ENCODE measurements at regions not wholly inside any gene's neighbourhood (a gene's known extent, or its start where the extent isn't known, plus 50 kb on each side); places are given as distances from the start of the nearest gene placed in this dataset.

- Histone ChIP-seq H3K4me1 (no peaks in the 10 kb centered on the region), H3K9me3 (no peaks in the 10 kb centered on the region), H3K27me3 (no peaks in the 10 kb centered on the region), H3K36me3 (replicated peaks in 1 of 2; ENCODE audit: insufficient read depth in 1 of 2, low read depth in 2 of 2) (no peaks in the 10 kb centered on the region), H3K4me3 (no peak overlapping the region), H3K27ac (no peak overlapping the region)
- WGBS, 2 donors, result 80 to 91% methylated on average over 2 of the region's 2 CpGs
- ATAC-seq (no peak), DNase-seq (no peak)
- intact Hi-C loops (cut with DNase I), result no loop called here
- no peak for TF ChIP-seq POLR2A (IDR thresholded peaks at IDR 0.05)
- no peak for TF ChIP-seq CTCF (IDR thresholded peaks at IDR 0.05)
Observed at GRCh38 chr3:63745757-63746156, 73.3 kb upstream of the C3orf49 start.

- DNase-seq (no peak), ATAC-seq (no peak)
- H3K36me3 ChIP-seq (replicated peaks in 1 of 2; ENCODE audit: insufficient read depth in 1 of 2, low read depth in 2 of 2), result no peaks in the 10 kb centered on the region
- H3K27ac ChIP-seq, result no peak overlapping the region
- no peaks in the 10 kb centered on the region for H3K27me3 ChIP-seq
- no peaks in the 10 kb centered on the region for H3K4me1 ChIP-seq
- TF ChIP-seq CTCF (IDR thresholded peaks at IDR 0.05), result no peak
- TF ChIP-seq POLR2A (IDR thresholded peaks at IDR 0.05), result no peak
- no peaks in the 10 kb centered on the region for H3K9me3 ChIP-seq
- intact Hi-C loops (cut with DNase I), result no loop called here
- H3K4me3 ChIP-seq, result no peak overlapping the region
Observed at GRCh38 chr3:63746211-63746610, 72.9 kb upstream of the C3orf49 start.

- ATAC-seq, result no peak
- Histone ChIP-seq H3K4me3 (no peak overlapping the region), H3K36me3 (replicated peaks in 1 of 2; ENCODE audit: insufficient read depth in 1 of 2, low read depth in 2 of 2) (no peaks in the 10 kb centered on the region), H3K4me1 (no peaks in the 10 kb centered on the region), H3K9me3 (no peaks in the 10 kb centered on the region), H3K27me3 (no peaks in the 10 kb centered on the region), H3K27ac (no peak overlapping the region)
- TF ChIP-seq POLR2A (IDR thresholded peaks at IDR 0.05) (no peak), CTCF (IDR thresholded peaks at IDR 0.05) (no peak)
- no peak for DNase-seq
- intact Hi-C loops (cut with DNase I), result no loop called here
Observed at GRCh38 chr3:63751459-63751858, 67.6 kb upstream of the C3orf49 start.

GRCh38 chr3:63753567-63753966 lies 65.5 kb upstream of the C3orf49 start:
- 27 to 48% methylated on average over 4 of the region's 4 CpGs for WGBS, 2 donors
- H3K9me3 ChIP-seq, result no peaks in the 10 kb centered on the region
- no peaks in the 10 kb centered on the region for H3K4me1 ChIP-seq
- TF ChIP-seq CTCF (IDR thresholded peaks at IDR 0.05), result no peak
- no peak for TF ChIP-seq POLR2A (IDR thresholded peaks at IDR 0.05)
- H3K36me3 ChIP-seq (replicated peaks in 1 of 2; ENCODE audit: insufficient read depth in 1 of 2, low read depth in 2 of 2), result no peaks in the 10 kb centered on the region
- ATAC-seq (no peak), DNase-seq (no peak)
- H3K4me3 ChIP-seq, result no peak overlapping the region
- intact Hi-C loops (cut with DNase I), result no loop called here
- no peak overlapping the region for H3K27ac ChIP-seq
- H3K27me3 ChIP-seq, result no peaks in the 10 kb centered on the region

GRCh38 chr3:63753995-63754394 lies 65.1 kb upstream of the C3orf49 start:
- H3K4me1 ChIP-seq, result no peaks in the 10 kb centered on the region
- intact Hi-C loops (cut with DNase I), result no loop called here
- H3K27ac ChIP-seq, result no peak overlapping the region
- no peak overlapping the region for H3K4me3 ChIP-seq
- no peaks in the 10 kb centered on the region for H3K27me3 ChIP-seq
- H3K9me3 ChIP-seq, result no peaks in the 10 kb centered on the region
- H3K36me3 ChIP-seq (replicated peaks in 1 of 2; ENCODE audit: insufficient read depth in 1 of 2, low read depth in 2 of 2), result no peaks in the 10 kb centered on the region
- no peak for TF ChIP-seq POLR2A (IDR thresholded peaks at IDR 0.05)
- no peak for TF ChIP-seq CTCF (IDR thresholded peaks at IDR 0.05)
- DNase-seq, result no peak
- no peak for ATAC-seq
- WGBS, 2 donors, result 35 to 36% methylated on average over 5 of the region's 5 CpGs
